H9 (cell line): ENCODE measurements at regions not wholly inside any gene's neighbourhood (a gene's known extent, or its start where the extent isn't known, plus 50 kb on each side); places are given as distances from the start of the nearest gene placed in this dataset.

Experiments used
- DNase-seq: peaks from one replicate; pipeline ENCODE4 v3.0.0-alpha.2; 2017
- H2AFZ ChIP-seq: one replicate; pipeline ENCODE4 v1.6.1; 2013; ENCODE audit warnings: mild to moderate bottlenecking, low read length, control low read depth, moderate library complexity
- H2AK5ac ChIP-seq: 2 replicates; pipeline ENCODE4 v1.6.1; 2013; ENCODE audit warnings: low read length, control low read depth, mixed read lengths; ENCODE audit not compliant: insufficient read length
- H2BK120ac ChIP-seq: one replicate; pipeline ENCODE4 v1.6.1; 2013; ENCODE audit warnings: low read depth, mild to moderate bottlenecking, low read length, control low read depth, inconsistent platforms; ENCODE audit not compliant: poor library complexity, severe bottlenecking
- H2BK12ac ChIP-seq: 2 replicates; pipeline ENCODE4 v1.6.1; 2013; ENCODE audit warnings: low read length, control low read depth, mixed read lengths, low read depth; ENCODE audit not compliant: insufficient read length
- H2BK15ac ChIP-seq: 2 replicates; pipeline ENCODE4 v1.6.1; 2013; ENCODE audit warnings: low read depth, low read length, control low read depth
- H2BK20ac ChIP-seq: one replicate; pipeline ENCODE4 v1.6.1; 2013; ENCODE audit warnings: low read depth, mild to moderate bottlenecking, low read length, control low read depth, inconsistent platforms; ENCODE audit not compliant: poor library complexity, severe bottlenecking
- H2BK5ac ChIP-seq: 2 replicates; pipeline ENCODE4 v1.6.1; 2013; ENCODE audit warnings: low read length, control low read depth, mixed read lengths; ENCODE audit not compliant: insufficient read length
- H3K14ac ChIP-seq: 2 replicates; pipeline ENCODE4 v1.6.1; 2013; ENCODE audit warnings: low read length, control low read depth; ENCODE audit not compliant: insufficient read depth
- H3K18ac ChIP-seq: 2 replicates; pipeline ENCODE4 v1.6.1; 2013; ENCODE audit warnings: low read depth, mild to moderate bottlenecking, mixed read lengths, low read length, control low read depth; ENCODE audit not compliant: insufficient read length
- H3K23ac ChIP-seq: 2 replicates; pipeline ENCODE4 v1.6.1; 2013; ENCODE audit warnings: low read length, control low read depth, mixed read lengths, low read depth; ENCODE audit not compliant: insufficient read length
- H3K23me2 ChIP-seq: 2 replicates; pipeline ENCODE4 v1.6.1; 2013; ENCODE audit warnings: low read depth, mild to moderate bottlenecking, mixed read lengths, low read length, control low read depth; ENCODE audit not compliant: insufficient read length, poor library complexity, severe bottlenecking
- H3K27ac ChIP-seq: 2 replicates; pipeline ENCODE4 v1.5.1; 2013; ENCODE audit warnings: low read length, control low read depth, mixed read lengths, low read depth; ENCODE audit not compliant: insufficient read length
- H3K27me3 ChIP-seq: 2 replicates; pipeline ENCODE4 v1.6.1; 2013; ENCODE audit warnings: low read length, control low read depth, inconsistent platforms; ENCODE audit not compliant: insufficient read depth
- H3K4ac ChIP-seq: 2 replicates; pipeline ENCODE4 v1.6.1; 2013; ENCODE audit warnings: low read depth, mild to moderate bottlenecking, control low read depth, inconsistent platforms, low read length, moderate library complexity
- H3K4me1 ChIP-seq: 2 replicates; pipeline ENCODE4 v1.6.1; 2013; ENCODE audit warnings: low read length, control low read depth, inconsistent platforms; ENCODE audit not compliant: insufficient read depth
- H3K4me2 ChIP-seq: 2 replicates; pipeline ENCODE4 v1.6.1; 2013; ENCODE audit warnings: low read length, control low read depth, mixed read lengths; ENCODE audit not compliant: insufficient read length, insufficient read depth
- H3K56ac ChIP-seq: 2 replicates; pipeline ENCODE4 v1.6.1; 2013; ENCODE audit warnings: low read depth, mild to moderate bottlenecking, mixed read lengths, low read length, control low read depth; ENCODE audit not compliant: insufficient read length
- H3K79me1 ChIP-seq: 2 replicates; pipeline ENCODE4 v1.6.1; 2013; ENCODE audit warnings: low read depth, mild to moderate bottlenecking, moderate library complexity, low read length, control low read depth, inconsistent platforms; ENCODE audit not compliant: insufficient read depth, poor library complexity, severe bottlenecking
- H3K79me2 ChIP-seq: 2 replicates; pipeline ENCODE4 v1.6.1; 2013; ENCODE audit warnings: low read length, control low read depth, inconsistent platforms; ENCODE audit not compliant: insufficient read depth
- H3K9ac ChIP-seq: 2 replicates; pipeline ENCODE4 v1.6.1; 2013; ENCODE audit warnings: low read length, control low read depth, mixed read lengths; ENCODE audit not compliant: insufficient read length; ENCODE audit errors: extremely low read depth
- H3K9me3 ChIP-seq: one replicate; pipeline ENCODE4 v1.6.1; 2013; ENCODE audit warnings: low read depth, low read length, inconsistent platforms; ENCODE audit not compliant: control insufficient read depth
- H3T11ph ChIP-seq: one replicate; pipeline ENCODE4 v1.6.1; 2013; ENCODE audit warnings: mild to moderate bottlenecking, low read length, control low read depth, inconsistent platforms
- H4K20me1 ChIP-seq: one replicate; pipeline ENCODE4 v1.6.1; 2013; ENCODE audit not compliant: control insufficient read depth, insufficient read length, insufficient read depth
- H4K5ac ChIP-seq: 2 replicates; pipeline ENCODE4 v1.6.1; 2013; ENCODE audit warnings: low read depth, mild to moderate bottlenecking, mixed read lengths, low read length, control low read depth; ENCODE audit not compliant: insufficient read length
- H4K8ac ChIP-seq: replicated peaks from 2 replicates; pipeline ENCODE4 v1.6.1; 2013; ENCODE audit warnings: low read length, control low read depth, mixed read lengths, low read depth; ENCODE audit not compliant: insufficient read length
- H4K91ac ChIP-seq: 2 replicates; pipeline ENCODE4 v1.6.1; 2013; ENCODE audit warnings: low read depth, mild to moderate bottlenecking, moderate library complexity, mixed read lengths, low read length, control low read depth; ENCODE audit not compliant: insufficient read length
- H3K27ac Mint-ChIP-seq, 3 experiments: 2 replicates in 2 of 3; 3 replicates in 1 of 3; pipeline ENCODE4 v1.8.0; 2020 to 2021; ENCODE audit warnings: mixed read lengths in 3 of 3, mild to moderate bottlenecking in 1 of 3, moderate library complexity in 1 of 3
- H3K27me3 Mint-ChIP-seq: 2 replicates; pipeline ENCODE4 v1.8.0; 2021; ENCODE audit warnings: low read depth, mild to moderate bottlenecking, moderate library complexity, mixed read lengths
- H3K36me3 Mint-ChIP-seq, 3 experiments: 2 replicates in 2 of 3; 3 replicates in 1 of 3; pipeline ENCODE4 v1.8.0; 2020 to 2021; ENCODE audit warnings: low read depth in 3 of 3, mixed read lengths in 3 of 3; ENCODE audit not compliant: insufficient read depth in 1 of 3
- H3K4me1 Mint-ChIP-seq, 2 experiments: 2 replicates each; pipeline ENCODE4 v1.8.0; 2020; ENCODE audit warnings: mixed read lengths in 2 of 2
- H3K4me3 Mint-ChIP-seq, 2 experiments: 2 replicates in 1 of 2; 3 replicates in 1 of 2; pipeline ENCODE4 v1.8.0; 2020 to 2021; ENCODE audit warnings: mild to moderate bottlenecking in 2 of 2, mixed read lengths in 2 of 2, moderate library complexity in 1 of 2
- H3K9me3 Mint-ChIP-seq, 2 experiments: 2 replicates in 1 of 2; 3 replicates in 1 of 2; pipeline ENCODE4 v1.8.0; 2020; ENCODE audit warnings: mild to moderate bottlenecking in 2 of 2, mixed read lengths in 2 of 2, moderate library complexity in 1 of 2
- WGBS: extraction: QIAGEN DNeasy Blood & Tissue Kit; methylation state at CpG from one replicate; pipeline ENCODE4 v1.1.7; 2013; ENCODE audit warnings: missing lambda C conversion rate, low lambda C conversion rate, mixed read lengths; ENCODE audit not compliant: insufficient read length; ENCODE audit errors: extremely low coverage; 5-methylcytosine and 5-hydroxymethylcytosine counted together
- TF ChIP-seq, protein P1 (sequence below): fragments of 200-600 bp; sonication (generic); conservative IDR thresholded peaks from 3 replicates; pipeline ENCODE4 v1.8.0; 2021; ENCODE audit warnings: antibody characterized with exemption, mild to moderate bottlenecking

DNA sequence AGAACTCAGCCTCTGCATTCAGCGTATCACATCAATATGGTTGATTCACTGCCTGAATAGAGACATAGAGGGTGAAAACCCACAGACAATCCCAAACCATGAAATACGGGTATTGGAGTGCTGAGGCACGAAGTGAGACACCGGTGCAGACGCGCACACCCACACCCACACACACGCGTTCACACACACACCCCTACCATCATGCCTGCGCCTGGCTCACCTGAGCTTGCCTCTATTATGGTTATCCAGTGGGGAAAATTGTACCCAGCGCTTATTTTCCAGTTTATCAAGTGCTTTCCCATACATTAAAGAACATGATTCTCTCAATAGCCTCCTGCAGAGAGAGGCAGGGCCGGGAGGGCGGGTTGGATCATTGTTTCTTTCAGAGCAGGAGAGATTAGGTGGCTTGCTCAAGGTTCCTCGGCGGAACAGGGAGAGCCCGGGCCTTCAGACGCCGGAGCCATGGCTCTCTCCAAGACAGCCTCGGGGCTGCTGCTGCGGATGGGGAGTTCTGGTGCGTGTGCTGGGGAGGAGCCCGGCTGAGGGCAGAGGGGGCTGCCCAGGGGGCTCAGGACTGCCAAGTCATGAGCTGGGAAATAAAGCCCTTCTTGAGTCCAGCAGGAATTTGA, 78.9 kb upstream of the THY1 start:
- Histone ChIP-seq H2AFZ (no peak overlapping the region), H2BK5ac (no peak overlapping the region), H3K18ac (no peak overlapping the region), H3K27ac (no peak overlapping the region), H2BK15ac (no peak overlapping the region), H2BK12ac (peak overlapping the region; percentile 36), H3K4ac (no peak overlapping the region), H2BK20ac (no peak overlapping the region), H3K9ac (no peak overlapping the region), H3K4me2 (no peak overlapping the region), H4K5ac (no peak overlapping the region), H2BK120ac (no peak overlapping the region), H3K9me3 (no peaks in the 10 kb centered on the region), H4K20me1 (no peaks in the 10 kb centered on the region), H3K23ac (no peak overlapping the region), H3K14ac (no peak overlapping the region; the same call in 1 of the 2 replicates), H3K79me1 (no peaks in the 10 kb centered on the region), H3K79me2 (no peaks in the 10 kb centered on the region), H3K23me2 (no peaks in the 10 kb centered on the region), H3K4me1 (peaks cover 20% of the 10 kb centered on the region; the same call in 1 of the 2 replicates), H4K8ac (no peak overlapping the region), H3T11ph (no peak overlapping the region), H3K56ac (no peak overlapping the region), H2AK5ac (no peak overlapping the region), H3K27me3 (no peaks in the 10 kb centered on the region), H4K91ac (no peak overlapping the region)
- Mint-ChIP-seq H3K36me3 (peaks cover 0 to 8% (median 6%) of the 10 kb centered on the region in 3 experiments; a peak in 4 of 7 replicates), H3K4me1 (peaks cover 41 to 56% of the 10 kb centered on the region in 2 experiments), H3K27ac (peak overlapping the region in 1 of 3 experiments; percentile 62; a peak in 1 of 7 replicates), H3K4me3 (no peak overlapping the region), H3K27me3 (peaks cover 4% of the 10 kb centered on the region), H3K9me3 (peaks cover 0 to 6% of the 10 kb centered on the region in 2 experiments; a peak in 4 of 5 replicates)
- DNase-seq, result peak; percentile 49
- TF ChIP-seq, protein P1, sequence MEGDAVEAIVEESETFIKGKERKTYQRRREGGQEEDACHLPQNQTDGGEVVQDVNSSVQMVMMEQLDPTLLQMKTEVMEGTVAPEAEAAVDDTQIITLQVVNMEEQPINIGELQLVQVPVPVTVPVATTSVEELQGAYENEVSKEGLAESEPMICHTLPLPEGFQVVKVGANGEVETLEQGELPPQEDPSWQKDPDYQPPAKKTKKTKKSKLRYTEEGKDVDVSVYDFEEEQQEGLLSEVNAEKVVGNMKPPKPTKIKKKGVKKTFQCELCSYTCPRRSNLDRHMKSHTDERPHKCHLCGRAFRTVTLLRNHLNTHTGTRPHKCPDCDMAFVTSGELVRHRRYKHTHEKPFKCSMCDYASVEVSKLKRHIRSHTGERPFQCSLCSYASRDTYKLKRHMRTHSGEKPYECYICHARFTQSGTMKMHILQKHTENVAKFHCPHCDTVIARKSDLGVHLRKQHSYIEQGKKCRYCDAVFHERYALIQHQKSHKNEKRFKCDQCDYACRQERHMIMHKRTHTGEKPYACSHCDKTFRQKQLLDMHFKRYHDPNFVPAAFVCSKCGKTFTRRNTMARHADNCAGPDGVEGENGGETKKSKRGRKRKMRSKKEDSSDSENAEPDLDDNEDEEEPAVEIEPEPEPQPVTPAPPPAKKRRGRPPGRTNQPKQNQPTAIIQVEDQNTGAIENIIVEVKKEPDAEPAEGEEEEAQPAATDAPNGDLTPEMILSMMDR, result no peak
- WGBS, result no CpG with 5 or more reads among the region's 21 CpGs
